SU-DHL-6 (cell line): ENCODE measurements at regions not wholly inside any gene's neighbourhood (a gene's known extent, or its start where the extent isn't known, plus 50 kb on each side); places are given as distances from the start of the nearest gene placed in this dataset.

Source experiments
- H2AFZ ChIP-seq: fragments of 200-600 bp; sonication (generic); 2 replicates; pipeline ENCODE4 v1.6.1; 2014; ENCODE audit warnings: low read depth, mild to moderate bottlenecking, moderate library complexity, mixed read lengths, antibody characterized with exemption, low read length; ENCODE audit not compliant: severe bottlenecking
- H3F3A ChIP-seq: fragments of 200-600 bp; shearing (Covaris generic); 2 replicates; pipeline ENCODE4 v1.6.0; 2016; ENCODE audit warnings: antibody characterized with exemption, mild to moderate bottlenecking; ENCODE audit not compliant: insufficient read depth
- H3K27ac ChIP-seq: fragments of 200-600 bp; sonication (generic); 2 replicates; pipeline ENCODE4 v1.5.1; 2016; ENCODE audit warnings: low read depth, mild to moderate bottlenecking, low read length, moderate library complexity, mixed read lengths
- H3K27me3 ChIP-seq: fragments of 200-600 bp; sonication (generic), shearing (Covaris generic); 2 replicates; pipeline ENCODE4 v1.6.0; 2014; ENCODE audit warnings: mild to moderate bottlenecking, low read length
- H3K36me3 ChIP-seq: fragments of 200-600 bp; sonication (generic); 2 replicates; pipeline ENCODE4 v1.6.1; 2014; ENCODE audit warnings: mild to moderate bottlenecking, low read length, mixed read lengths
- H3K4me2 ChIP-seq: fragments of 300-600, 200-600 bp; shearing (Covaris generic), sonication (generic); 2 replicates; pipeline ENCODE4 v1.6.0; 2014; ENCODE audit warnings: low read length, low read depth, mild to moderate bottlenecking; ENCODE audit not compliant: poor library complexity, severe bottlenecking
- H3K4me3 ChIP-seq: fragments of 200-600 bp; sonication (generic); 2 replicates; pipeline ENCODE4 v1.5.1; 2014; ENCODE audit warnings: antibody characterized with exemption, low read length, mild to moderate bottlenecking, mixed read lengths; ENCODE audit not compliant: insufficient read depth, poor library complexity, severe bottlenecking
- H3K79me2 ChIP-seq: fragments of 200-600 bp; sonication (generic); 2 replicates; pipeline ENCODE4 v1.6.1; 2014; ENCODE audit warnings: mild to moderate bottlenecking, low read length, moderate library complexity; ENCODE audit not compliant: insufficient read depth
- H3K9ac ChIP-seq: fragments of 200-600 bp; sonication (generic); 2 replicates; pipeline ENCODE4 v1.7.0; 2014; ENCODE audit warnings: mild to moderate bottlenecking, low read length
- H3K9me2 ChIP-seq: fragments of 200-600 bp; sonication (generic); replicated peaks from 2 replicates; pipeline ENCODE4 v1.6.1; 2014; ENCODE audit warnings: low read length; ENCODE audit not compliant: insufficient read depth
- H3K9me3 ChIP-seq: fragments of 200-600 bp; sonication (generic); 2 replicates; pipeline ENCODE4 v1.6.1; 2014; ENCODE audit warnings: low read length, mixed read lengths; ENCODE audit not compliant: insufficient read depth
- H4K20me1 ChIP-seq: fragments of 200-600 bp; sonication (generic); 2 replicates; pipeline ENCODE4 v1.6.1; 2014; ENCODE audit warnings: low read depth, mild to moderate bottlenecking, antibody characterized with exemption, low read length, moderate library complexity, mixed read lengths
- EZH2phosphoT487 ChIP-seq: fragments of 200-600 bp; sonication (generic), shearing (Covaris generic); conservative IDR thresholded peaks from 2 replicates; pipeline ENCODE4 v1.6.1; 2018; ENCODE audit warnings: mild to moderate bottlenecking, antibody characterized with exemption, low read length, moderate library complexity, mixed read lengths
- TF ChIP-seq, protein P1 (sequence below): fragments of 200-600 bp; sonication (generic); IDR thresholded peaks from one replicate; pipeline ENCODE4 v1.5.1; 2017; ENCODE audit warnings: antibody characterized with exemption, mild to moderate bottlenecking, low read length, moderate library complexity; ENCODE audit not compliant: insufficient read depth, poor library complexity, severe bottlenecking

DNA sequence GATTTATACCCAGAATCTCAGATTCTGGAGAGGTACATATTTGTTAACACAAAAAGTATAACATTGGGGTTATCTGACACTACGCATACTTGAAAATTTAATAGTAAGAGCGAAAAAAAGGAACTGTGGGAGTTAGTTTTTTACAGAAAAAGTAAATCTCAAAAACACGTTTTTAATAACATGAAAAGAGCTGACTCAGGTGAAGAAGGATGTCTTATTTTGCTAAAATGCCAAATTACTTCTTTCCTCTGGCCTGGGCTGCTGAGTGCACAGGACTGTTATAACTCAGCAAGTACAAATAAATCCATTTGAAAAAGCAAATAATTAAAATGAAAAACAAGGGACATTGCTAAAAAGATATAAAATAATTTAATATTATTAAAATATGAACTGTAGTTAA, 1322.9 kb downstream of the ARAP2 start:
- H3K4me2 ChIP-seq, result no peak overlapping the region
- 0 out of 2 replicates have a peak, but pooled peaks cover 3% of the 10 kb centered on the region for H3F3A ChIP-seq
- H3K9me2 ChIP-seq, result no peaks in the 10 kb centered on the region
- no peak overlapping the region for H3K9ac ChIP-seq
- no peaks in the 10 kb centered on the region for H3K27me3 ChIP-seq
- no peaks in the 10 kb centered on the region for H3K9me3 ChIP-seq
- no peaks in the 10 kb centered on the region for H3K79me2 ChIP-seq
- H3K27ac ChIP-seq, result no peak overlapping the region
- no peaks in the 10 kb centered on the region for H3K36me3 ChIP-seq
- TF ChIP-seq, protein P1, sequence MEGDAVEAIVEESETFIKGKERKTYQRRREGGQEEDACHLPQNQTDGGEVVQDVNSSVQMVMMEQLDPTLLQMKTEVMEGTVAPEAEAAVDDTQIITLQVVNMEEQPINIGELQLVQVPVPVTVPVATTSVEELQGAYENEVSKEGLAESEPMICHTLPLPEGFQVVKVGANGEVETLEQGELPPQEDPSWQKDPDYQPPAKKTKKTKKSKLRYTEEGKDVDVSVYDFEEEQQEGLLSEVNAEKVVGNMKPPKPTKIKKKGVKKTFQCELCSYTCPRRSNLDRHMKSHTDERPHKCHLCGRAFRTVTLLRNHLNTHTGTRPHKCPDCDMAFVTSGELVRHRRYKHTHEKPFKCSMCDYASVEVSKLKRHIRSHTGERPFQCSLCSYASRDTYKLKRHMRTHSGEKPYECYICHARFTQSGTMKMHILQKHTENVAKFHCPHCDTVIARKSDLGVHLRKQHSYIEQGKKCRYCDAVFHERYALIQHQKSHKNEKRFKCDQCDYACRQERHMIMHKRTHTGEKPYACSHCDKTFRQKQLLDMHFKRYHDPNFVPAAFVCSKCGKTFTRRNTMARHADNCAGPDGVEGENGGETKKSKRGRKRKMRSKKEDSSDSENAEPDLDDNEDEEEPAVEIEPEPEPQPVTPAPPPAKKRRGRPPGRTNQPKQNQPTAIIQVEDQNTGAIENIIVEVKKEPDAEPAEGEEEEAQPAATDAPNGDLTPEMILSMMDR, result no peak
- no peak for TF ChIP-seq EZH2phosphoT487
- H3K4me3 ChIP-seq, result no peak overlapping the region
- no peak overlapping the region for H2AFZ ChIP-seq
- no peaks in the 10 kb centered on the region for H4K20me1 ChIP-seq

DNA sequence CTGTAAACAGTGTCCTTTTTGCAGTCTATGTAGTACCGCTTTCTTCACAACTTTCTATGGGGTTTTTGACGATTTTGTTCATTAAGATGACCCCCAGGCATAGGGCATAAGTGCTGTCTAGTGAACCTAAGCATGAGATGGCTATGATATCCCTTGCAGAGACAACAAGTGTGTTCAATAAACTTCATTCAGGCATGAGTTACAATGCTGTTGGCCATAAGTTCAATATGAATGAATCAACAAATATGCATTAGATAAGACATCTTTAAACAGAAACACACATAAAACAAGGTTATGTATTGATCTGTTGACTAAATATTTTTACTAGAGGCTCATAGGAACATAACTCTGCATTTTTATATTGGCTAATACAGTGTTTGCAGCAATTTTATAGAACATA, 1322.0 kb downstream of the ARAP2 start:
- no peaks in the 10 kb centered on the region for H4K20me1 ChIP-seq
- 0 out of 2 replicates have a peak, but pooled peaks cover 3% of the 10 kb centered on the region for H3F3A ChIP-seq

DNA sequence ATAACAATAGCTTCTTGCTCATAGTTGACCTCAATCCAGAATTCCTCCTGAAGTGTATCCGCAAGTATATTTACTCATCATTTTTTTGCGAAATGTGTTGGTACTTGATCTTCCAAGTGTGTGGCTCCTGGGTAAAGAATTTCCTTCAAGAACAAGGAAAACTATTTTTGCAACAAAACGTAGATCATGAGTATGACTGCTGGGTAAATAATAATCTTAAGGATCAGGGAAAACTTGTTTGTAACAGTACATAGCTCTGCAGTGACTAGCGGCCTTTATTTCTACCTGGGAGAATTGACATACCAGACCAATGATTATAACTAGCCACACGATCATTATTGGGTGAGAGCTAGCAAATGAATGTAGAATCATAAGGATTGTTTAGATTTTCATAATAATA, 1311.7 kb downstream of the ARAP2 start:
- no peaks in the 10 kb centered on the region for H4K20me1 ChIP-seq
- no peak overlapping the region for H3K27ac ChIP-seq
- H3K79me2 ChIP-seq, result no peaks in the 10 kb centered on the region
- no peaks in the 10 kb centered on the region for H3K9me2 ChIP-seq
- TF ChIP-seq, protein P1, result no peak
- no peak for TF ChIP-seq EZH2phosphoT487
- no peaks in the 10 kb centered on the region; the same call in 1 of the 2 replicates for H3K36me3 ChIP-seq
- H3K27me3 ChIP-seq, result no peaks in the 10 kb centered on the region
- H3K9ac ChIP-seq, result no peak overlapping the region
- H3K4me2 ChIP-seq, result no peak overlapping the region
- no peak overlapping the region for H3K4me3 ChIP-seq
- H2AFZ ChIP-seq, result peak overlapping the region; percentile 26
- H3K9me3 ChIP-seq, result no peaks in the 10 kb centered on the region
- no peaks in the 10 kb centered on the region for H3F3A ChIP-seq

More for the DNA sequence above, 1322.0 kb downstream of the ARAP2 start:
- Histone ChIP-seq H3K4me3 (no peak overlapping the region), H3K27ac (no peak overlapping the region), H3K9me2 (no peaks in the 10 kb centered on the region), H3K36me3 (no peaks in the 10 kb centered on the region), H3K4me2 (no peak overlapping the region), H3K27me3 (no peaks in the 10 kb centered on the region), H3K9me3 (no peaks in the 10 kb centered on the region), H3K9ac (no peak overlapping the region), H3K79me2 (no peaks in the 10 kb centered on the region), H2AFZ (no peak overlapping the region)
- no peak for TF ChIP-seq EZH2phosphoT487
- TF ChIP-seq, protein P1, result no peak

DNA sequence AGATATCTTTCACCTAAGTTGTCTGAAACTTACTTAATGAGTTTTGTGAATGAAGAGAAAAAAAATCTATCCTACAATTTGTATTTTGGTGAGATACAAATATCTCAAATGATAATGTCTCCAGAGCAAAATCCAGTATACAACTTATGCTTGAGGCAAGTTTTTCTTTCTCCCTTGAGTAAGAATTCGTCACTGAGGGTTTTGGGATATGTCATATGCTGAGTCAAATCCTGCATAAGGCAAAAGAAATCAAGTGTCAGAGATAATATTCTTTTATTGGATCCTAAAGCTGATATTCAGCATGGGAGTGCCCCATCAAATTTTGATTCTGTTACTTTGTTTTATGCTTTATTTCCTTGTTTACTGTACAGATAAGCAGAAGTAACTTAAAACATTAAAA, 1308.6 kb downstream of the ARAP2 start:
- Histone ChIP-seq H3K9me2 (no peaks in the 10 kb centered on the region), H3K9ac (no peak overlapping the region), H3K79me2 (no peaks in the 10 kb centered on the region), H3K4me2 (no peak overlapping the region), H3K4me3 (no peak overlapping the region), H3K27ac (no peak overlapping the region), H4K20me1 (no peaks in the 10 kb centered on the region), H2AFZ (no peak overlapping the region), H3K36me3 (no peaks in the 10 kb centered on the region; the same call in 1 of the 2 replicates), H3K27me3 (no peaks in the 10 kb centered on the region), H3K9me3 (no peaks in the 10 kb centered on the region), H3F3A (no peaks in the 10 kb centered on the region)
- no peak for TF ChIP-seq EZH2phosphoT487
- TF ChIP-seq, protein P1, result no peak
